GM12872 (cell line): ENCODE measurements at regions not wholly inside any gene's neighbourhood (a gene's known extent, or its start where the extent isn't known, plus 50 kb on each side); places are given as distances from the start of the nearest gene placed in this dataset.

Source experiments
- CTCF ChIP-seq: IDR thresholded peaks from 3 replicates; pipeline ENCODE4 v1.5.1; 2011; ENCODE audit warnings: low read depth, mild to moderate bottlenecking, low read length, moderate library complexity; ENCODE audit not compliant: insufficient read depth

GRCh38 chr13:111064661-111065060 is 50.4 kb upstream of the ARHGEF7 start:
- no peak for TF ChIP-seq CTCF

GRCh38 chr13:111062966-111063365 is 52.1 kb upstream of the ARHGEF7 start:
- TF ChIP-seq CTCF: no peak

GRCh38 chr13:111062305-111062704 is 52.8 kb upstream of the ARHGEF7 start:
- TF ChIP-seq CTCF: no peak

GRCh38 chr13:111061358-111062045 is 53.6 kb upstream of the ARHGEF7 start:
- TF ChIP-seq CTCF: no peak

- TF ChIP-seq CTCF: no peak
These were observed 54.7 kb upstream of the ARHGEF7 start for GRCh38 chr13:111060237-111060919.

- no peak for TF ChIP-seq CTCF
These were observed 56.2 kb upstream of the ARHGEF7 start for GRCh38 chr13:111058796-111059506.

- TF ChIP-seq CTCF: no peak
These were observed 63.9 kb upstream of the ARHGEF7 start for GRCh38 chr13:111051041-111051725.
